HepG2 (cell line): ENCODE measurements at regions not wholly inside any gene's neighbourhood (a gene's known extent, or its start where the extent isn't known, plus 50 kb on each side); places are given as distances from the start of the nearest gene placed in this dataset.

Source experiments
- FIP1L1 ChIP-seq: fragments of 200-400 bp; formaldehyde crosslinking; IDR thresholded peaks from 2 replicates; pipeline ENCODE4 v1.6.1; 2018; ENCODE audit warnings: low read depth, mild to moderate bottlenecking, low read length, moderate library complexity, borderline replicate concordance; ENCODE audit not compliant: insufficient read depth
- TF ChIP-seq, protein P1 (sequence below): sonication (generic); formaldehyde crosslinking; IDR thresholded peaks from 2 replicates; pipeline ENCODE4 v1.5.0; 2020; ENCODE audit warnings: mild to moderate bottlenecking, missing genetic modification reagents, moderate library complexity

DNA sequence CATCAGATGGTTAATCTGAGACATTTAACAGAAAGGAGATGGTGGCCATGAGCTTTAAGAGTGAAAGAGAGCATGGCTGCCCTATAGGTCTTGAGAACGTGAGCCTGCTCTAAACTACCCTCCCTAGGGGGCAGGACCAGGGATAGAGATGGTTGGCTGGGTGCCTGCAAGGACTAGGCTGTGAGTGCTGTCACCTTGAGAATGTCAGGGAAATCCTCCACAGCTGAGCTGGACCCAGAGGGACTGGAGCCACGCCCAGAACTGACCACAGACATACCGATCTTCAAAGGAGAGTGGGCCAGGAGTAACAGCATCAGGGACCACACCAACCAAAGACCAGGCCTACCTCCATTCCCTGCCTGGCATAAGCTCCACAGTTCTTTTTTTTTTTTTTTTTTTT, 53.6 kb upstream of the UBE2E1 start:
- no peak for TF ChIP-seq FIP1L1
- TF ChIP-seq, protein P1, sequence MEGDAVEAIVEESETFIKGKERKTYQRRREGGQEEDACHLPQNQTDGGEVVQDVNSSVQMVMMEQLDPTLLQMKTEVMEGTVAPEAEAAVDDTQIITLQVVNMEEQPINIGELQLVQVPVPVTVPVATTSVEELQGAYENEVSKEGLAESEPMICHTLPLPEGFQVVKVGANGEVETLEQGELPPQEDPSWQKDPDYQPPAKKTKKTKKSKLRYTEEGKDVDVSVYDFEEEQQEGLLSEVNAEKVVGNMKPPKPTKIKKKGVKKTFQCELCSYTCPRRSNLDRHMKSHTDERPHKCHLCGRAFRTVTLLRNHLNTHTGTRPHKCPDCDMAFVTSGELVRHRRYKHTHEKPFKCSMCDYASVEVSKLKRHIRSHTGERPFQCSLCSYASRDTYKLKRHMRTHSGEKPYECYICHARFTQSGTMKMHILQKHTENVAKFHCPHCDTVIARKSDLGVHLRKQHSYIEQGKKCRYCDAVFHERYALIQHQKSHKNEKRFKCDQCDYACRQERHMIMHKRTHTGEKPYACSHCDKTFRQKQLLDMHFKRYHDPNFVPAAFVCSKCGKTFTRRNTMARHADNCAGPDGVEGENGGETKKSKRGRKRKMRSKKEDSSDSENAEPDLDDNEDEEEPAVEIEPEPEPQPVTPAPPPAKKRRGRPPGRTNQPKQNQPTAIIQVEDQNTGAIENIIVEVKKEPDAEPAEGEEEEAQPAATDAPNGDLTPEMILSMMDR, result no peak
